Suprapubic skin (tissue), 3 donors: ENCODE measurements at regions not wholly inside any gene's neighbourhood (a gene's known extent, or its start where the extent isn't known, plus 50 kb on each side); places are given as distances from the start of the nearest gene placed in this dataset.

ENCODE experiments used
- EP300 ChIP-seq: sonication (generic); formaldehyde crosslinking; IDR thresholded peaks from one replicate; pipeline ENCODE4 v1.6.1; 2017; ENCODE audit warnings: antibody characterized with exemption
- POLR2A ChIP-seq, 2 donors: fragments of 450-650 bp; IDR thresholded peaks; one replicate each; pipeline ENCODE4 v1.6.1; 2017; ENCODE audit warnings: antibody characterized with exemption in 2 of 2, mild to moderate bottlenecking in 2 of 2, moderate library complexity in 2 of 2
- TF ChIP-seq, protein P1 (sequence below), 2 donors: fragments of 200-600 bp in 1 of 2; fragments of 450-650 bp in 1 of 2; sonication (generic) in 1 of 2; IDR thresholded peaks; one replicate each; pipeline ENCODE4 v1.5.1; 2016 to 2019; ENCODE audit warnings: antibody characterized with exemption in 2 of 2, mild to moderate bottlenecking in 1 of 2, moderate library complexity in 1 of 2

DNA sequence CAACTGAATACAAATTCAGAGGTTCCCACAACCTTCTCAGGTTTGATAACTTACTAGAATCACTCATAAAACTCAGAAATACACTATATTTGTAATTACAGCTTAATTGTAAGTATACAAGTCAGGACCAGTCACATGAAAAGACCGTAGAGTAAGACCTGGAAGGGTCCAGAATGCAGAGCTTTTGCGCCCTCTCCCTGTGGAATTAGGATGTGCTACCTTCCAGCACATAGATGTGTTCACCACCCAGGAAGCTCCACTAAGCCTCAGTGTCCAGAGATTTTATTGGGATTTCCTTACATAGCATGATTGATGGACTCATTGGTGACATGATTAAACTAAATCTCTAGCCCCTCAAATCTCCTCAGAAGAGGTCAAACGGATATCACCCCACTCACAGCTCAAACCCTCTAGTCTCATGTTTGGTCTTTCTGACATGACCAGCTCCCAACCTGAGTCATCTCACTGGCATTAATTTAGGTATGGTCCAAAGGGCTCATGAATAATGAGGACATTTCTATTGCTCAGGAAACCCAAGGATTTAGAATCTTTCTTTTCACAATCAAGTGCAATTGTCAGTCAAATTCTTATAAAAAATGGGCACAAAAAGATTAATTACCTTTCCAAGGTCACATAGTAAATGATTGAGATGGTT is 77.2 kb upstream of the UBASH3B start:
- no peak for TF ChIP-seq EP300
- TF ChIP-seq, protein P1, sequence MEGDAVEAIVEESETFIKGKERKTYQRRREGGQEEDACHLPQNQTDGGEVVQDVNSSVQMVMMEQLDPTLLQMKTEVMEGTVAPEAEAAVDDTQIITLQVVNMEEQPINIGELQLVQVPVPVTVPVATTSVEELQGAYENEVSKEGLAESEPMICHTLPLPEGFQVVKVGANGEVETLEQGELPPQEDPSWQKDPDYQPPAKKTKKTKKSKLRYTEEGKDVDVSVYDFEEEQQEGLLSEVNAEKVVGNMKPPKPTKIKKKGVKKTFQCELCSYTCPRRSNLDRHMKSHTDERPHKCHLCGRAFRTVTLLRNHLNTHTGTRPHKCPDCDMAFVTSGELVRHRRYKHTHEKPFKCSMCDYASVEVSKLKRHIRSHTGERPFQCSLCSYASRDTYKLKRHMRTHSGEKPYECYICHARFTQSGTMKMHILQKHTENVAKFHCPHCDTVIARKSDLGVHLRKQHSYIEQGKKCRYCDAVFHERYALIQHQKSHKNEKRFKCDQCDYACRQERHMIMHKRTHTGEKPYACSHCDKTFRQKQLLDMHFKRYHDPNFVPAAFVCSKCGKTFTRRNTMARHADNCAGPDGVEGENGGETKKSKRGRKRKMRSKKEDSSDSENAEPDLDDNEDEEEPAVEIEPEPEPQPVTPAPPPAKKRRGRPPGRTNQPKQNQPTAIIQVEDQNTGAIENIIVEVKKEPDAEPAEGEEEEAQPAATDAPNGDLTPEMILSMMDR (IDR thresholded peaks at IDR 0.05): no peak
- TF ChIP-seq POLR2A (IDR thresholded peaks at IDR 0.05): no peak
